ENCODE measurements at regions not wholly inside any gene's neighbourhood (a gene's known extent, or its start where the extent isn't known, plus 50 kb on each side); places are given as distances from the start of the nearest gene placed in this dataset.

DNA sequence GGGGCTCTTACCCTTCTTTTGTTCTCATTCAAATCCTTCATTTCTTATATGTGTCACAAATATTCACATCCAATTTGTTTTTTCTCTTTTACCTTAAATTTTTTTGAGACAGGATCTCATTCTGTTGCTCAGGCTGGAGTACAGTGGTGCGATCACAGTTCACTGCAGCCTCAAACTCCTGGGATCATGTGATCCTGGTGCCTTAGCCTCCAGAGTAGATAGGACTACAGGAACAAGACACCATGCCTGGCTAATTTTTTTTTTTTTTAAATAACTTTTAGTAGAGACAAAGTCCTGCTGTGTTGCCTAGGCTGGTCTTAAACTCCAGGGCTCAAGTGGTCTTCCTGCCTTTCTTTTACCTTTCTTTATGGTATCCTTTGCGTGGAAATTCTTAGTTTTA, 66.5 kb downstream of the POLR2M start:
- H3K36me3 ChIP-seq (replicated peaks in 1 of 2; ENCODE audit: control insufficient read depth in 1 of 2, insufficient read depth in 2 of 2, low read length in 1 of 2), result no peaks in the 10 kb centered on the region
- no peak for DNase-seq
- no peak overlapping the region for H3K4me3 ChIP-seq (ENCODE audit: low read depth in 2 of 2, low read length in 1 of 2)
- H2AFZ ChIP-seq (ENCODE audit: low read depth), result no peak overlapping the region
- no peaks in the 10 kb centered on the region for H3F3A ChIP-seq (replicated peaks; ENCODE audit: insufficient read depth)
- peaks cover 0 to 8% of the 10 kb centered on the region in 2 experiments; a peak in 1 of 4 replicates for H3K4me1 ChIP-seq (ENCODE audit: control insufficient read depth in 1 of 2, insufficient read depth in 2 of 2, low read depth in 1 of 2, low read length in 1 of 2)
- no peaks in the 10 kb centered on the region for H3K79me2 ChIP-seq (ENCODE audit: insufficient read depth)
- H3K4me2 ChIP-seq, result no peak overlapping the region
- ChIA-PET CTCF (no interaction called here), POLR2A (no interaction called here)
- no peaks in the 10 kb centered on the region for H3K9me3 ChIP-seq
- WGBS (ENCODE audit: low lambda C conversion rate), result 84% methylated on average over 2 of the region's 2 CpGs
- TF ChIP-seq RCOR1 (IDR thresholded peaks at IDR 0.05; ENCODE audit: low read length) (no peak), EZH2phosphoT487 (IDR thresholded peaks at IDR 0.05; ENCODE audit: borderline replicate concordance, low read depth) (no peak), GATA2 (CRISPR knock-in tag; IDR thresholded peaks at IDR 0.05) (no peak), CTCF (IDR thresholded peaks at IDR 0.05) (no peak), POLR2AphosphoS5 (IDR thresholded peaks at IDR 0.05; ENCODE audit: low read depth, low read length) (no peak), RXRA (IDR thresholded peaks at IDR 0.05; ENCODE audit: borderline replicate concordance, low read depth) (no peak), TEAD4 (IDR thresholded peaks at IDR 0.05; ENCODE audit: borderline replicate concordance, insufficient read depth) (no peak), USF1 (IDR thresholded peaks at IDR 0.05; ENCODE audit: borderline replicate concordance, low read depth) (no peak), RFX5 (IDR thresholded peaks at IDR 0.05; ENCODE audit: low read length) (no peak), TCF12 (IDR thresholded peaks at IDR 0.05) (no peak), FOXM1 (IDR thresholded peaks at IDR 0.05; ENCODE audit: low read depth) (no peak), GABPA (IDR thresholded peaks at IDR 0.05; ENCODE audit: low read depth) (no peak)
- TF ChIP-seq, protein P1, sequence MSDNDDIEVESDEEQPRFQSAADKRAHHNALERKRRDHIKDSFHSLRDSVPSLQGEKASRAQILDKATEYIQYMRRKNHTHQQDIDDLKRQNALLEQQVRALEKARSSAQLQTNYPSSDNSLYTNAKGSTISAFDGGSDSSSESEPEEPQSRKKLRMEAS (IDR thresholded peaks at IDR 0.05; ENCODE audit: low read depth), result no peak
- H3K9ac ChIP-seq, result no peak overlapping the region
- H4K20me1 ChIP-seq (ENCODE audit: insufficient read depth), result no peaks in the 10 kb centered on the region
- H3K9me2 ChIP-seq, result no peaks in the 10 kb centered on the region
- H3K27me3 ChIP-seq (ENCODE audit: insufficient read depth), result no peaks in the 10 kb centered on the region; the same call in 1 of the 2 replicates
- H3K27ac ChIP-seq (ENCODE audit: low read depth in 2 of 2, low read length in 1 of 2), result no peak overlapping the region

DNA sequence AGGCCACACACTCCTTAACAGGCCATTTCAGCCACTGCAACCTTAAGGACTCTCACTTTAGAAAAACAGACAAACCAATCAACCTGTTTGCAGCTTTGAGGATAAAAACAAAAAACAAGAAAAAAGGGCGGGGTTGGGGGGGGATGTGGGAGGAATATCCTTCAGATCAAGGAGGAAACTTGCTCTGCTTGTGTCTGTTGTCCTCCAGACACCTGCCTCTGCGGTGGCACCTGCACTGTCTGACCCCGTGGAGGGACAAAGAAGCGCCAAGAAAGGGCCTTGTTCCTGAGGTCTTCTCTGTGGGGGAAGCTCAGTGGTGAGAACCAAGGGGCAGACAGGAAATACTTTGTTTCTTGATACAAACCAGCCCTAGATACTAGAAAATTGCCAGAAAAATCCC, 70.5 kb downstream of the POLR2M start:
- Histone ChIP-seq H3K9me3 (no peaks in the 10 kb centered on the region), H3K27ac (ENCODE audit: low read depth in 2 of 2, low read length in 1 of 2) (no peak overlapping the region), H3K9me2 (no peaks in the 10 kb centered on the region), H3K4me1 (ENCODE audit: control insufficient read depth in 1 of 2, insufficient read depth in 2 of 2, low read depth in 1 of 2, low read length in 1 of 2) (peaks cover 0 to 10% of the 10 kb centered on the region in 2 experiments; a peak in 2 of 4 replicates), H3K9ac (no peak overlapping the region), H3K4me3 (ENCODE audit: low read depth in 2 of 2, low read length in 1 of 2) (no peak overlapping the region), H4K20me1 (ENCODE audit: insufficient read depth) (no peaks in the 10 kb centered on the region), H2AFZ (ENCODE audit: low read depth) (no peak overlapping the region), H3K79me2 (ENCODE audit: insufficient read depth) (no peaks in the 10 kb centered on the region), H3K36me3 (replicated peaks in 1 of 2; ENCODE audit: control insufficient read depth in 1 of 2, insufficient read depth in 2 of 2, low read length in 1 of 2) (no peaks in the 10 kb centered on the region), H3F3A (replicated peaks; ENCODE audit: insufficient read depth) (no peaks in the 10 kb centered on the region), H3K4me2 (no peak overlapping the region), H3K27me3 (ENCODE audit: insufficient read depth) (no peaks in the 10 kb centered on the region)
- WGBS (ENCODE audit: low lambda C conversion rate), result 55% methylated on average over 4 of the region's 4 CpGs
- no peak for DNase-seq
- ChIA-PET CTCF (interaction anchor here (0.8 to 3.0 kb wide), 4 partner anchors 22 to 84 kb away, joined by 3 to 8 read pairs (median 6); no protein-coding TSS in a partner anchor), POLR2A (no interaction called here)
- TF ChIP-seq GATA2 (CRISPR knock-in tag; IDR thresholded peaks at IDR 0.05), result no peak
- no peak for TF ChIP-seq USF1 (IDR thresholded peaks at IDR 0.05; ENCODE audit: borderline replicate concordance, low read depth)
- no peak for TF ChIP-seq GABPA (IDR thresholded peaks at IDR 0.05; ENCODE audit: low read depth)
- no peak for TF ChIP-seq RXRA (IDR thresholded peaks at IDR 0.05; ENCODE audit: borderline replicate concordance, low read depth)
- TF ChIP-seq CHD2 (IDR thresholded peaks at IDR 0.05; ENCODE audit: low read length, partially characterized antibody), result no peak
- no peak for TF ChIP-seq TEAD4 (IDR thresholded peaks at IDR 0.05; ENCODE audit: borderline replicate concordance, insufficient read depth)
- no peak for TF ChIP-seq FOSL2 (IDR thresholded peaks at IDR 0.05; ENCODE audit: borderline replicate concordance, low read depth)
- TF ChIP-seq JUND (IDR thresholded peaks at IDR 0.05), result no peak
- TF ChIP-seq ELF1 (IDR thresholded peaks at IDR 0.05), result no peak
- TF ChIP-seq TCF12 (IDR thresholded peaks at IDR 0.05), result no peak
- TF ChIP-seq EZH2phosphoT487 (IDR thresholded peaks at IDR 0.05; ENCODE audit: borderline replicate concordance, low read depth), result no peak
- TF ChIP-seq, protein P1 (IDR thresholded peaks at IDR 0.05; ENCODE audit: low read depth), result no peak
- TF ChIP-seq RCOR1 (IDR thresholded peaks at IDR 0.05; ENCODE audit: low read length), result no peak
- no peak for TF ChIP-seq RFX5 (IDR thresholded peaks at IDR 0.05; ENCODE audit: low read length)

All from SK-N-SH (cell line).